HepG2 (cell line): ENCODE measurements at regions not wholly inside any gene's neighbourhood (a gene's known extent, or its start where the extent isn't known, plus 50 kb on each side); places are given as distances from the start of the nearest gene placed in this dataset.

Source experiments
- ATAC-seq: fragments of 200-7000 bp; cut with Tn5 transposase; 3 replicates; pipeline ENCODE4 v1.9.1; 2020; ENCODE audit warnings: mild to moderate bottlenecking, moderate library complexity
- BruUV-seq: library from RNA; stranded (reverse); fragments of 400-500 nt; replicated peaks from 2 replicates; lab custom pipeline; 2021; lab: Mats Ljungman, UMichigan
- CTCF ChIA-PET: fragments of 300-600 bp; formaldehyde crosslinking; extraction: SDS; loops from one replicate; lab custom pipeline; 2021; ENCODE audit warnings: low total read pairs, inconsistent platforms, low intra/inter-chr PET ratio; lab: Yijun Ruan, JAX
- POLR2A ChIA-PET: fragments of 350-600 bp; sonication (Branson Sonifier 250); formaldehyde crosslinking; loops from one replicate; lab custom pipeline; 2020; ENCODE audit warnings: antibody characterized with exemption, inconsistent platforms; lab: Yijun Ruan, JAX
- DNase-seq: peaks from one replicate; pipeline ENCODE4 v3.0.0-alpha.2; 2015; ENCODE audit warnings: low spot score
- FAIRE-seq: peaks from 3 replicates; lab custom pipeline; 2011; peaks lifted over from hg19 to GRCh38; lab: Jason Lieb, UNC
- H2AFZ ChIP-seq: one replicate; pipeline ENCODE4 v1.6.1; 2011; ENCODE audit warnings: low read length, inconsistent platforms
- H3K27ac ChIP-seq: fragments of 300-600 bp; 3 replicates; pipeline ENCODE4 v1.8.0; 2011; ENCODE audit warnings: mixed run types, mild to moderate bottlenecking, mixed read lengths, low read length, inconsistent platforms; ENCODE audit not compliant: insufficient read depth; ENCODE audit errors: extremely low read length
- H3K27me3 ChIP-seq, 2 experiments: fragments of 200-600 bp in 1 of 2; 2 replicates in 1 of 2; 3 replicates in 1 of 2; pipeline versions ENCODE4 v1.6.0 to v1.8.0; 2011; ENCODE audit warnings: low read length in 2 of 2, mild to moderate bottlenecking in 2 of 2, moderate library complexity in 2 of 2, inconsistent platforms in 1 of 2; ENCODE audit not compliant: insufficient read depth in 2 of 2, control insufficient read depth in 1 of 2
- H3K36me3 ChIP-seq, 2 experiments: fragments of 200-600 bp in 1 of 2; replicated peaks in 1 of 2; 2 replicates in 1 of 2; 3 replicates in 1 of 2; pipeline versions ENCODE4 v1.5.1 to v1.8.0; 2011; ENCODE audit warnings: low read length in 2 of 2, inconsistent platforms in 1 of 2; ENCODE audit not compliant: insufficient read depth in 2 of 2, control insufficient read depth in 1 of 2
- H3K4me1 ChIP-seq: 2 replicates; pipeline ENCODE4 v1.5.1; 2012; ENCODE audit warnings: low read length, inconsistent platforms; ENCODE audit not compliant: insufficient read depth
- H3K4me2 ChIP-seq: 2 replicates; pipeline ENCODE4 v1.6.0; 2011; ENCODE audit warnings: low read depth, low read length, inconsistent platforms
- H3K4me3 ChIP-seq, 3 experiments: fragments of 200-600 bp in 1 of 3; sonication (generic), shearing (Covaris generic) in 1 of 3; replicated peaks in 1 of 3; 2 replicates each; pipeline ENCODE4 v1.5.1; 2011 to 2016; ENCODE audit warnings: low read length in 3 of 3, inconsistent platforms in 2 of 3, low read depth in 2 of 3, mild to moderate bottlenecking in 2 of 3, control low read depth in 1 of 3, mixed read lengths in 1 of 3; ENCODE audit not compliant: insufficient read depth in 1 of 3
- H3K79me2 ChIP-seq: one replicate; pipeline ENCODE4 v1.6.1; 2011; ENCODE audit warnings: low read length, inconsistent platforms; ENCODE audit not compliant: insufficient read depth
- H3K9ac ChIP-seq: 2 replicates; pipeline ENCODE4 v1.6.0; 2011; ENCODE audit warnings: mild to moderate bottlenecking, low read depth, low read length, inconsistent platforms; ENCODE audit not compliant: insufficient read depth
- H3K9me3 ChIP-seq: 2 replicates; pipeline ENCODE4 v1.5.1; 2012; ENCODE audit warnings: mild to moderate bottlenecking, low read length
- H4K20me1 ChIP-seq: 2 replicates; pipeline ENCODE4 v1.6.0; 2011; ENCODE audit warnings: inconsistent platforms, mild to moderate bottlenecking, low read length, moderate library complexity; ENCODE audit not compliant: insufficient read depth
- BHLHE40 ChIP-seq: IDR thresholded peaks from 2 replicates; pipeline ENCODE4 v1.6.1; 2011; ENCODE audit warnings: low read length, improper control_type of control experiment
- BRD4 ChIP-seq: sonication (generic); formaldehyde crosslinking; IDR thresholded peaks from 2 replicates; pipeline ENCODE4 v1.4.0; 2020; ENCODE audit warnings: missing genetic modification reagents
- CBX5 ChIP-seq: sonication (generic); formaldehyde crosslinking; IDR thresholded peaks from 2 replicates; pipeline ENCODE4 v1.4.0; 2020; ENCODE audit warnings: missing genetic modification reagents, borderline replicate concordance
- DBP ChIP-seq: sonication (generic); formaldehyde crosslinking; IDR thresholded peaks from 2 replicates; pipeline ENCODE4 v1.4.0; 2020; ENCODE audit warnings: missing genetic modification reagents; ENCODE audit errors: not compliant biosample characterization
- DRAP1 ChIP-seq: IDR thresholded peaks from 2 replicates; pipeline ENCODE4 v1.6.1; 2016; ENCODE audit warnings: missing genetic modification reagents, missing compliant biosample characterization
- GATAD1 ChIP-seq: IDR thresholded peaks from 2 replicates; pipeline ENCODE4 v1.6.1; 2016; ENCODE audit warnings: missing genetic modification reagents, missing compliant biosample characterization
- NFE2L2 ChIP-seq: fragments of 150-350 bp; IDR thresholded peaks from 2 replicates; pipeline ENCODE4 v1.6.1; 2014; ENCODE audit warnings: low read length
- NRL ChIP-seq: sonication (generic); formaldehyde crosslinking; IDR thresholded peaks from 2 replicates; pipeline ENCODE4 v1.5.0; 2020; ENCODE audit warnings: missing genetic modification reagents, mild to moderate bottlenecking, moderate library complexity, borderline replicate concordance
- PITX1 ChIP-seq: sonication (generic); formaldehyde crosslinking; IDR thresholded peaks from 2 replicates; pipeline ENCODE4 v1.5.1; 2020; ENCODE audit warnings: mild to moderate bottlenecking, missing genetic modification reagents
- RAD21 ChIP-seq: fragments of 450-650 bp; formaldehyde crosslinking; IDR thresholded peaks from 2 replicates; pipeline ENCODE4 v1.5.0; 2020; ENCODE audit warnings: mild to moderate bottlenecking
- REL ChIP-seq: sonication (generic); formaldehyde crosslinking; conservative IDR thresholded peaks from 2 replicates; pipeline ENCODE4 v1.8.0; 2022; ENCODE audit warnings: mild to moderate bottlenecking, missing genetic modification reagents, moderate library complexity
- SPEN ChIP-seq: sonication (generic); formaldehyde crosslinking; IDR thresholded peaks from 2 replicates; pipeline ENCODE4 v1.5.1; 2020; ENCODE audit warnings: low read depth, mild to moderate bottlenecking, missing genetic modification reagents
- TEAD2 ChIP-seq: sonication (generic); formaldehyde crosslinking; IDR thresholded peaks from 2 replicates; pipeline ENCODE4 v1.9.0; 2021; ENCODE audit warnings: missing genetic modification reagents
- ZNF234 ChIP-seq: sonication (generic); formaldehyde crosslinking; conservative IDR thresholded peaks from 2 replicates; pipeline ENCODE4 v1.5.1; 2020; ENCODE audit warnings: mild to moderate bottlenecking, missing genetic modification reagents
- ZNF275 ChIP-seq: sonication (generic); formaldehyde crosslinking; IDR thresholded peaks from 2 replicates; pipeline ENCODE4 v1.8.0; 2022; ENCODE audit warnings: missing genetic modification reagents, mild to moderate bottlenecking, inconsistent platforms, borderline replicate concordance
- ZNF451 ChIP-seq: sonication (generic); formaldehyde crosslinking; IDR thresholded peaks from 2 replicates; pipeline ENCODE4 v1.5.0; 2020; ENCODE audit warnings: mild to moderate bottlenecking, missing genetic modification reagents
- ZNF576 ChIP-seq: sonication (generic); formaldehyde crosslinking; IDR thresholded peaks from 2 replicates; pipeline ENCODE4 v1.4.0; 2020; ENCODE audit warnings: mild to moderate bottlenecking, missing genetic modification reagents
- ZNF605 ChIP-seq: sonication (generic); formaldehyde crosslinking; IDR thresholded peaks from 2 replicates; pipeline ENCODE4 v1.8.0; 2022; ENCODE audit warnings: mild to moderate bottlenecking, missing genetic modification reagents
- ZNF703 ChIP-seq: sonication (generic); formaldehyde crosslinking; IDR thresholded peaks from 2 replicates; pipeline ENCODE4 v1.5.1; 2020; ENCODE audit warnings: missing genetic modification reagents, mild to moderate bottlenecking, moderate library complexity, borderline replicate concordance
- ZNF713 ChIP-seq: sonication (generic); formaldehyde crosslinking; IDR thresholded peaks from 2 replicates; pipeline ENCODE4 v1.4.0; 2020; ENCODE audit warnings: mild to moderate bottlenecking, missing genetic modification reagents
- ZNF784 ChIP-seq: sonication (generic); formaldehyde crosslinking; IDR thresholded peaks from 2 replicates; pipeline ENCODE4 v1.5.1; 2020; ENCODE audit warnings: missing genetic modification reagents, mild to moderate bottlenecking, borderline replicate concordance
- WGBS: methylation state at CpG from one replicate; pipeline ENCODE4 v1.1.6; 2017; ENCODE audit warnings: low lambda C conversion rate; 5-methylcytosine and 5-hydroxymethylcytosine counted together
- in situ Hi-C: cut with HindIII; loops from 2 replicates; pipeline ENCODE4 v1.10.0; 2017; ENCODE audit warnings: low pct_unique_long_range_greater_than_20kb; ENCODE audit not compliant: extremely low pct_ligation_motif_present
- intact Hi-C: fragments of 100-400 bp; cut with micrococcal nuclease; formaldehyde crosslinking; loops from one replicate; pipeline ENCODE4 v1.10.0; 2022; ENCODE audit not compliant: unreplicated experiment

GRCh38 chr1:227424159-227424680, 105.9 kb upstream of the CDC42BPA start (continued):
- TF ChIP-seq ZNF576 (CRISPR knock-in tag), result no peak
- TF ChIP-seq NRL, result no peak
- TF ChIP-seq ZNF713 (CRISPR knock-in tag), result no peak
- no peak for TF ChIP-seq BHLHE40
- no peak for TF ChIP-seq CBX5 (CRISPR knock-in tag)
- no peak for TF ChIP-seq DBP (CRISPR knock-in tag)
- no peak for TF ChIP-seq ZNF784 (CRISPR knock-in tag)
- TF ChIP-seq PITX1 (CRISPR knock-in tag), result no peak

GRCh38 chr1:227422581-227422980, 104.3 kb upstream of the CDC42BPA start:
- intact Hi-C loops (no loop called here), in situ Hi-C loops (no loop called here)
- 3% methylated on average over 2 of the region's 2 CpGs for WGBS
- Histone ChIP-seq H3K27ac (no peak overlapping the region), H2AFZ (no peak overlapping the region), H3K36me3 (no peaks in the 10 kb centered on the region), H3K79me2 (no peaks in the 10 kb centered on the region), H3K4me2 (no peak overlapping the region), H3K4me1 (no peaks in the 10 kb centered on the region), H3K9me3 (no peaks in the 10 kb centered on the region), H3K4me3 (no peak overlapping the region), H3K27me3 (peaks cover 0 to 10% of the 10 kb centered on the region in 2 experiments; a peak in 3 of 5 replicates), H3K9ac (no peak overlapping the region), H4K20me1 (no peaks in the 10 kb centered on the region)
- DNase-seq (no peak), FAIRE-seq (no peak), ATAC-seq (no peak)
- CTCF ChIA-PET, result no interaction called here
- TF ChIP-seq TEAD2 (CRISPR knock-in tag) (no peak), ZNF605 (CRISPR knock-in tag) (no peak), ZNF234 (CRISPR knock-in tag) (no peak), RAD21 (no peak), ZNF275 (CRISPR knock-in tag) (no peak), ZNF703 (no peak), DRAP1 (CRISPR knock-in tag) (no peak), ZNF451 (CRISPR knock-in tag) (no peak), SPEN (CRISPR knock-in tag) (no peak), BRD4 (CRISPR knock-in tag) (no peak), GATAD1 (no peak), REL (no peak), NFE2L2 (no peak)
- BruUV-seq, result no TSS peak
- POLR2A ChIA-PET, result no interaction called here
